ENCODE measurements at regions not wholly inside any gene's neighbourhood (a gene's known extent, or its start where the extent isn't known, plus 50 kb on each side); places are given as distances from the start of the nearest gene placed in this dataset.

GRCh38 chr9:75616052-75616451, 274.4 kb upstream of the PCSK5 start:
- TF ChIP-seq GATA3 (IDR thresholded peaks at IDR 0.05; ENCODE audit: low read depth, low read length) (no peak), GATA2 (IDR thresholded peaks at IDR 0.05; ENCODE audit: low read depth, low read length) (no peak)

Measured in SH-SY5Y (cell line).